SK-N-SH treated with all-trans-retinoic acid at 6 μM for 48 hours (cell line): ENCODE measurements at regions not wholly inside any gene's neighbourhood (a gene's known extent, or its start where the extent isn't known, plus 50 kb on each side); places are given as distances from the start of the nearest gene placed in this dataset.

Experiments
- ATAC-seq: fragments of 200-7000 bp; cut with Tn5 transposase; 3 replicates; pipeline ENCODE4 v1.9.1; 2020; ENCODE audit warnings: mild to moderate bottlenecking, moderate library complexity
- ARNTL ChIP-seq: fragments of 450-650 bp; formaldehyde crosslinking; IDR thresholded peaks from 2 replicates; pipeline ENCODE4 v1.5.0; 2020; ENCODE audit warnings: low read depth, mild to moderate bottlenecking, moderate library complexity, borderline replicate concordance
- CREB5 ChIP-seq: fragments of 250-450 bp; sonication (Bioruptor Pico); IDR thresholded peaks from 2 replicates; pipeline ENCODE4 v1.5.1; 2020; ENCODE audit warnings: low read depth, mild to moderate bottlenecking, moderate library complexity
- CSDC2 ChIP-seq: fragments of 250-450 bp; sonication (Bioruptor Pico); IDR thresholded peaks from 2 replicates; pipeline ENCODE4 v1.5.0; 2020; ENCODE audit warnings: mild to moderate bottlenecking, moderate library complexity
- GLIS3 ChIP-seq: fragments of 250-450 bp; sonication (Bioruptor Pico); IDR thresholded peaks from 2 replicates; pipeline ENCODE4 v1.5.0; 2020; ENCODE audit warnings: mild to moderate bottlenecking, moderate library complexity
- ISL1 ChIP-seq: fragments of 250-450 bp; sonication (Bioruptor Pico); IDR thresholded peaks from 2 replicates; pipeline ENCODE4 v2.1.2; 2022; ENCODE audit warnings: mild to moderate bottlenecking, moderate library complexity
- OSR1 ChIP-seq: fragments of 250-450 bp; sonication (Bioruptor Pico); IDR thresholded peaks from 2 replicates; pipeline ENCODE4 v1.8.0; 2022; ENCODE audit warnings: moderate library complexity, mild to moderate bottlenecking, inconsistent platforms
- POU6F1 ChIP-seq: fragments of 250-450 bp; sonication (Bioruptor Pico); IDR thresholded peaks from 2 replicates; pipeline ENCODE4 v1.8.0; 2021; ENCODE audit warnings: low read depth, mild to moderate bottlenecking, moderate library complexity, borderline replicate concordance
- PPARA ChIP-seq: fragments of 250-450 bp; sonication (Bioruptor Pico); IDR thresholded peaks from 2 replicates; pipeline ENCODE4 v1.5.0; 2020; ENCODE audit warnings: mild to moderate bottlenecking, borderline replicate concordance
- RARB ChIP-seq: fragments of 250-450 bp; sonication (Bioruptor Pico); IDR thresholded peaks from 2 replicates; pipeline ENCODE4 v1.8.0; 2021; ENCODE audit warnings: mild to moderate bottlenecking, moderate library complexity
- SNAI2 ChIP-seq: fragments of 250-450 bp; sonication (Bioruptor Pico); IDR thresholded peaks from 2 replicates; pipeline ENCODE4 v1.5.0; 2020; ENCODE audit warnings: mild to moderate bottlenecking, moderate library complexity
- TCF4 ChIP-seq: fragments of 250-450 bp; sonication (Bioruptor Pico); IDR thresholded peaks from 2 replicates; pipeline ENCODE4 v1.8.0; 2021; ENCODE audit warnings: mild to moderate bottlenecking, moderate library complexity, borderline replicate concordance
- TSHZ2 ChIP-seq: fragments of 250-450 bp; sonication (Bioruptor Pico); IDR thresholded peaks from 2 replicates; pipeline ENCODE4 v1.5.0; 2020; ENCODE audit warnings: mild to moderate bottlenecking, moderate library complexity
- ZC3H10 ChIP-seq: fragments of 250-450 bp; sonication (Bioruptor Pico); IDR thresholded peaks from 2 replicates; pipeline ENCODE4 v1.5.1; 2021; ENCODE audit warnings: mild to moderate bottlenecking, moderate library complexity
- ZFP3 ChIP-seq: fragments of 250-450 bp; sonication (Bioruptor Pico); IDR thresholded peaks from 2 replicates; pipeline ENCODE4 v1.5.0; 2020; ENCODE audit warnings: mild to moderate bottlenecking, moderate library complexity
- ZFP30 ChIP-seq: fragments of 450-650 bp; formaldehyde crosslinking; IDR thresholded peaks from 2 replicates; pipeline ENCODE4 v1.5.0; 2022; ENCODE audit warnings: mild to moderate bottlenecking, moderate library complexity
- ZNF565 ChIP-seq: fragments of 450-650 bp; formaldehyde crosslinking; conservative IDR thresholded peaks from 2 replicates; pipeline ENCODE4 v1.5.0; 2020; ENCODE audit warnings: low read depth, mild to moderate bottlenecking, moderate library complexity
- ZNF70 ChIP-seq: fragments of 450-650 bp; formaldehyde crosslinking; IDR thresholded peaks from 2 replicates; pipeline ENCODE4 v1.5.0; 2020; ENCODE audit warnings: mild to moderate bottlenecking, moderate library complexity
- ZNF8 ChIP-seq: fragments of 450-650 bp; formaldehyde crosslinking; IDR thresholded peaks from 2 replicates; pipeline ENCODE4 v1.5.0; 2020; ENCODE audit warnings: mild to moderate bottlenecking, moderate library complexity
- TF ChIP-seq, protein P1 (sequence below): fragments of 250-450 bp; sonication (Bioruptor Pico); IDR thresholded peaks from 2 replicates; pipeline ENCODE4 v1.8.0; 2020; ENCODE audit warnings: mild to moderate bottlenecking, moderate library complexity, borderline replicate concordance

DNA sequence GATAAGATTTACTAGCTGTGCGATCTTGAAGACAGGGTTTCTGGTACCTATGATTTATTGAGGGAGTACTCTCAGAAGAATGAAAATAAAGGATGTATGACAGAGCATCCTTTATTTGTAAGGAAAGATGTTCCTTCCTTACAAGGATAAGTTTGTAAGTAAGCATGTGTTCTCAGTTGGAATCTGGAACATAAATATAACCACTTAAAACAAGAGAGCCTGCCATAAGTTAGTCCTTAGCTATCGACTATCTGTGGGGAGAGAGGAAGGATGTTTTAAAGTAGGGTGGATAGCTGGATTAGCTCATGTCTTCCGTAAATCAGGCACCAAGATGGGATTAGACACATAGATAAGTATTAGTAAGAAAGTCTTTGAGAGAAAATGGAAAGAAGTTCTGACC is 192.6 kb upstream of the CARD18 start:
- TF ChIP-seq, protein P1, sequence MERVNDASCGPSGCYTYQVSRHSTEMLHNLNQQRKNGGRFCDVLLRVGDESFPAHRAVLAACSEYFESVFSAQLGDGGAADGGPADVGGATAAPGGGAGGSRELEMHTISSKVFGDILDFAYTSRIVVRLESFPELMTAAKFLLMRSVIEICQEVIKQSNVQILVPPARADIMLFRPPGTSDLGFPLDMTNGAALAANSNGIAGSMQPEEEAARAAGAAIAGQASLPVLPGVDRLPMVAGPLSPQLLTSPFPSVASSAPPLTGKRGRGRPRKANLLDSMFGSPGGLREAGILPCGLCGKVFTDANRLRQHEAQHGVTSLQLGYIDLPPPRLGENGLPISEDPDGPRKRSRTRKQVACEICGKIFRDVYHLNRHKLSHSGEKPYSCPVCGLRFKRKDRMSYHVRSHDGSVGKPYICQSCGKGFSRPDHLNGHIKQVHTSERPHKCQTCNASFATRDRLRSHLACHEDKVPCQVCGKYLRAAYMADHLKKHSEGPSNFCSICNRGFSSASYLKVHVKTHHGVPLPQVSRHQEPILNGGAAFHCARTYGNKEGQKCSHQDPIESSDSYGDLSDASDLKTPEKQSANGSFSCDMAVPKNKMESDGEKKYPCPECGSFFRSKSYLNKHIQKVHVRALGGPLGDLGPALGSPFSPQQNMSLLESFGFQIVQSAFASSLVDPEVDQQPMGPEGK (CRISPR knock-in tag), result no peak
- TF ChIP-seq ZNF8 (CRISPR knock-in tag) (no peak), SNAI2 (no peak), ZNF70 (CRISPR knock-in tag) (no peak), GLIS3 (no peak), TSHZ2 (no peak), CSDC2 (CRISPR knock-in tag) (no peak), ISL1 (CRISPR knock-in tag) (no peak), POU6F1 (CRISPR knock-in tag) (no peak), TCF4 (CRISPR knock-in tag) (no peak), CREB5 (no peak), OSR1 (CRISPR knock-in tag) (no peak), ZFP3 (no peak), RARB (no peak), ARNTL (no peak)
- TF ChIP-seq, all 23 proteins: peak for 0
- ATAC-seq, result no peak

DNA sequence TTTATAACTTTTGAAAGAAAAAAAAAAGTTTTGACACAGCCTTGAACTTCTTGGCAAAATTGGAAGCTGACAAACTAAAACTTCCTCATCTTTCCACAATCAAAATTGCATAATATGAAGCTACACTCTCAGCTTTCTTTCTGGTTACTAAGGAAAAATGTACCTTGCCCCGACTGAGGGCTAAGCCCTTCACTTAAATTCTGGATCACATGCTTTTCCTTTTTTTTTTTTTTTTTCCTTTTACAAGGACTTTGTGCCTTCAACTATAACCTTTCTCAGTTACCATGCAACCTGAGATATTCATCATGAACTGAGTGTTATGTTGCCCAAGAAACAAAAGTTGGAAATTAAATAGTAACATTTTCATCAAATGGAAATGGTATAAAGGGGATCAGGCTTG is 188.5 kb upstream of the CARD18 start:
- no peak for ATAC-seq

DNA sequence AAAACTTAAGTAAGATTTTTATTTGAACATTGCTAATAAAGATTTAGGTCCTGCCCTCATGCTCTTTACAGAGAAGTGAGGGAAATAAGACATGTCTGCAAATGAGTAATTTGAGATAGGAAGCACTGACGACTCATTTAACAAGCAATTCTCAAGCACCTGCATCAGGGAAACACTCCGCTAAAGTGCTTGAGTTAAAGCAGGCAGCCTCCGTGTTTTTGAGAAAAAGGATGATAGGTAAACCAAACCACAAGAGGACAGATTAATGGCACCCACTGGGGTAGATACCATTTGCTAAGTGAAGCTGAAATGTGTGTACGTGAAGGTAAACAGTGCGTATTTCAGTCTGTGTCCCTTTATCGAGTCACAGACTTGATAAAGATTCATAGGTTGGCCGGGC is 184.6 kb upstream of the CARD18 start:
- no peak for ATAC-seq

More for the DNA sequence above, 188.5 kb upstream of the CARD18 start:
- no peak for TF ChIP-seq ARNTL
- TF ChIP-seq ZNF565 (CRISPR knock-in tag), result no peak
- no peak for TF ChIP-seq ZFP3
- TF ChIP-seq GLIS3, result no peak
- no peak for TF ChIP-seq ZNF70 (CRISPR knock-in tag)
- TF ChIP-seq ZC3H10 (CRISPR knock-in tag), result no peak
- TF ChIP-seq PPARA, result no peak
- TF ChIP-seq SNAI2, result no peak
- TF ChIP-seq, all 23 proteins: peak for 0

DNA sequence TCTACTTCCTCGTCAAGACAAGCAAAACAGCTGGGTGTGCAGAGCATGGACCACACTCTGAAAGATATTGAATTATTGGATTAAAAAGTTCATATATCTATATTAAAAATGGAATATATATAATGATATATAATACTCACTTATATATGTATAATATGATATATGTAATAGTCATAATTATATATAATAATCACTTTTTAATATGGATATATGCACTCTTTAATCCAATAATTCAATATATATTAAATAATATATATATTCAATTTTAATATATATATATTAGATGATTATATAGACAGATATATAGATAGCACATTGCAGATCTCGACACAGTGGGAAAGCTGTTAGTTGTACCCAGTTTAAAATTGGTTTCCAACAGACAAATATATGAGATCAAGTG is 182.1 kb upstream of the CARD18 start:
- ATAC-seq, result no peak
- TF ChIP-seq OSR1 (CRISPR knock-in tag), result no peak
- TF ChIP-seq RARB, result no peak
- no peak for TF ChIP-seq ZNF8 (CRISPR knock-in tag)
- no peak for TF ChIP-seq POU6F1 (CRISPR knock-in tag)
- no peak for TF ChIP-seq ZFP30 (CRISPR knock-in tag)
- TF ChIP-seq GLIS3, result no peak
- TF ChIP-seq ARNTL, result no peak
- no peak for TF ChIP-seq ISL1 (CRISPR knock-in tag)
- no peak for TF ChIP-seq SNAI2
- no peak for TF ChIP-seq TSHZ2
- no peak for TF ChIP-seq PPARA

More for the DNA sequence above, 184.6 kb upstream of the CARD18 start:
- no peak for TF ChIP-seq POU6F1 (CRISPR knock-in tag)
- TF ChIP-seq, all 23 proteins: peak for 0
